SIG-M5 (cell line): ENCODE measurements at regions not wholly inside any gene's neighbourhood (a gene's known extent, or its start where the extent isn't known, plus 50 kb on each side); places are given as distances from the start of the nearest gene placed in this dataset.
"Not testable (repeated sequence)": the region's sequence is repeated elsewhere in the genome, so short reads cannot be mapped to it uniquely, and the experiment has no call there.

Experiments
- DNase-seq: peaks from one replicate; lab custom pipeline; 2025; lab: John Stamatoyannopoulos, UW

GRCh38 chr22:27314276-27314807 is 487.2 kb downstream of the MN1 start:
- no peak for DNase-seq

- DNase-seq: no peak
These were observed 485.7 kb downstream of the MN1 start for GRCh38 chr22:27315833-27316232.

GRCh38 chr22:27317096-27317495 is 484.5 kb downstream of the MN1 start:
- no peak for DNase-seq

GRCh38 chr22:27317971-27318428 is 483.6 kb downstream of the MN1 start:
- DNase-seq: no peak

- no peak for DNase-seq
These were observed 483.0 kb downstream of the MN1 start for GRCh38 chr22:27318516-27318915.

- no peak for DNase-seq
These were observed 477.9 kb downstream of the MN1 start for GRCh38 chr22:27323661-27324060.

GRCh38 chr22:27324908-27325307 is 476.6 kb downstream of the MN1 start:
- not testable (repeated sequence) for DNase-seq

GRCh38 chr22:27327497-27327896 is 474.1 kb downstream of the MN1 start:
- no peak for DNase-seq

GRCh38 chr22:27327981-27328721 is 473.4 kb downstream of the MN1 start:
- DNase-seq: no peak

GRCh38 chr22:27329131-27329850 is 472.3 kb downstream of the MN1 start:
- no peak for DNase-seq

GRCh38 chr22:27329966-27330645 is 471.4 kb downstream of the MN1 start:
- no peak for DNase-seq

GRCh38 chr22:27331526-27332281 is 469.9 kb downstream of the MN1 start:
- DNase-seq: no peak

GRCh38 chr22:27335102-27335660 is 466.4 kb downstream of the MN1 start:
- no peak for DNase-seq

- DNase-seq: no peak
These were observed 465.1 kb downstream of the MN1 start for GRCh38 chr22:27336151-27337090.

- DNase-seq: no peak
These were observed 463.9 kb downstream of the MN1 start for GRCh38 chr22:27337676-27338075.

- no peak for DNase-seq
These were observed 461.5 kb downstream of the MN1 start for GRCh38 chr22:27340047-27340446.

GRCh38 chr22:27344546-27344945 is 457.0 kb downstream of the MN1 start:
- DNase-seq: no peak

GRCh38 chr22:27345691-27346090 is 455.9 kb downstream of the MN1 start:
- DNase-seq: no peak

GRCh38 chr22:27347951-27348350 is 453.6 kb downstream of the MN1 start:
- no peak for DNase-seq

GRCh38 chr22:27348634-27349033 is 452.9 kb downstream of the MN1 start:
- no peak for DNase-seq
